ENCODE measurements at regions not wholly inside any gene's neighbourhood (a gene's known extent, or its start where the extent isn't known, plus 50 kb on each side); places are given as distances from the start of the nearest gene placed in this dataset.
"Not testable (repeated sequence)": the region's sequence is repeated elsewhere in the genome, so short reads cannot be mapped to it uniquely, and the experiment has no call there.

DNA sequence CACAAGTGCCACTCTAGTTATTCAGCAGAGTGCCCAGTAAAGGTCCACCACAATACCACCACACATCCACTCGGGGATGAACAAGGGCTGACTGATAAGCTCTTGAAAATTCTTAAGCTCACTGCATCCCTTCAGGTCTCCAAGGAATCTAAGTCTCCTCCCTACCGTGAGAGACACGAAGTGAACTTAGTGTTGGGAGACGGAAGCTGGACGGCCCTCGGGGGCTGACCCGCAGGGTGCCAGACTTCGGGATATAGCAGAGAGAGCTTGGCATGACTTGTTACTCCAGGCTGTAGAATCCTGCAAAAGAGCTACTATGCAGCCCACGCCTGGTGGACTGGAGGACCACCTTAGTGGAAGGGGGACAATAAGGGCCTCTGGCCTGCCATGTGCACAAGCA is 75.1 kb downstream of the LYZL1 start:
- FAIRE-seq, result not testable (repeated sequence)

DNA sequence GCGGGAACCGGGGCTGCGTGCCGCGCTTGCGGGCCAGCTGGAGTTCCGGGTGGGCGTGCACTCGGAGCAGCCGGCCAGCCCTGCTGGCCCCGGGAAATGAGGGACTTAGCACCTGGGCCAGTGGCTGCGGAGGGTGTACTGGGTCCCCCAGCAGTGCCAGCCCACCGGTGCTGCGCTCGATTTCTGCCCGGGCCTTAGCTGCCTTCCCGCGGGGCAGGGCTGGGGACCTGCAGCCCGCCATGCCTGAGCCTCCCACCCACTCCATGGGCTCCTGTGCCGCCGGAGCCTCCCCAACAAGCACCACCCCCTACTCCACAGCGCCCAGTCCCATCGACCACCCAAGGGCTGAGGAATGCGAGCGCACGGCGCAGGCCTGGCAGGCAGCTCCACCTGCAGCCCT is 77.3 kb downstream of the LYZL1 start:
- not testable (repeated sequence) for FAIRE-seq

DNA sequence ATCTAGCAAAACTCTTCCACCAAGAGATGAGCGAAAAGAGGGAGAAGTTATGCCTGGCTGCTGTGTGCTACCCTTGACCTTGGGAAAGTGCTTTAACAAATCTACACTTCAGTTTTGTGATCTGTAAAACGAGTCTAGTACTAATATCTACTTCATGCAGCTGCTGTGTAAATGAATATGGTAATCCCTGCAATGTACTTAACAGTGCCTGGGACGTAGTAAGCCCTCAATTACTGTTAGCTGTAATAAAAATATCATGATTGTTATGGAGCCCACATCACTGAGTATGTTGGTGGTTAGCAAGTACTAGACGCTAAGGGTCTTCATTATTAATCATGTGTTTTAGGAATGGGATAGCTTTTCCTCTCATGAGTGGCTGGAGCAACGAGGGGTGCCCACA is 80.5 kb downstream of the LYZL1 start:
- FAIRE-seq, result no peak

DNA sequence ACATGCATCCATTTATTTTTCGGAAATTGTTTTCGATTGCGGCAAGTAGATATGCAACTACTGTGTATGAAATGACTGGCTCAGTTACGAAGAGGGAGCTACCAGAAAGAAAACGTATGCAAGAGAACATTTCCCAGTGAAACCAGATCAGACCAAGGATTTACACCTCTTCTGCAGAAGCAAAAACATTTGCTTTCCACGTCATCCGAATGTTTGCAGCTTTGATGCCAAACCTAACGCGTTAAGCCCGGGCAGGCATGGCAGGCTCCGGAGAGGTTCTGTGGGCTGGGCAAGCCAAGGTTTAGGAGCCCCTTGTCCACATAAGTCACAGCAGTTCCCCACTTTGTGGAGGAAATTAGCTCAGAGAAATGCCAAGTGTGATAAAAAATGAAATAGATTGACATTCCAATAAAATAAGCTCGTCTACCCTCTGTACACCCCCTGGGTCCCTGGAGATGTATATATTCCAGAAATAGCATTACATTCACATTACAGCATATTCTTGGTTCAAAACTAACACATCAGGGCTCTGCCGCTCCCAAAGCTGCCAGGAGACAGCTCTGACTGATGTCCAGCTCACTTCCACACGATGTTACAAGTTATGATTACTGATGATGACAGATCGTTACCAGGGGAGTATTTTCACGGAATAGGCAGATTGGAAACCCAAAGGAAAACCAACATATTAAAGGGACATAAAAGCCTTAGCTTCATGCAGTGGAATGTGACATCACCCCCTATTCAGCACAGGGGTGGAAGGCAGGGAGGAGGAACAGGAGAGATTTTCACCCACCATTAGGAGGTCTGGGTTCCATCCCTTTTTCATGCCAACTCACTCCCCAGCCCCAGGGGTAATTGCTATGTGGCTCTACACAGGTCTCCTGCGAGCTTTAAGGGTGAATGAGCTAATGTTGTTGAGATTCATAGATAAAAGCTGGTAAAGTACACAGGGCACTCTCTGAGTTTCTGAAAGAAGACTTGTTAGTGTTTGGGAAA is 81.5 kb downstream of the LYZL1 start:
- FAIRE-seq, result no peak

DNA sequence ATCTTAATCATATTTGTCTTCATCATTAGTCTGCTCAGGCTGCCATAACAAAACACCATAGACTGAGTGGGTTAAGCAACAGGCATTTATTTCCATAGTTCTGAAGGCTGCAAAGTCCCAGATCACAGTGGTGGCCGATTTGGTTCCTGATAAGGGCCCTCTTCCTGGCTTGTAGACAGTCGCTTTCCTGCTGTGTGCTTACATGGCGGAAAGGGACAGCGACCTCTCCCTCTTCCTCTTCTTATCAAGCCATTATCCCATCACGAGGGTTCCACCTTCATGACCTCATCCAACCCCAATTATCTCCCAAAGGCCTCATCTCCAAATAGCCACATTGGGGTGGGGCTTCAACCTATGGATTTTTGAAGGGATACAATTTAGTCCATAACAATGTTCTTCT is 84.0 kb downstream of the LYZL1 start:
- no peak for FAIRE-seq

DNA sequence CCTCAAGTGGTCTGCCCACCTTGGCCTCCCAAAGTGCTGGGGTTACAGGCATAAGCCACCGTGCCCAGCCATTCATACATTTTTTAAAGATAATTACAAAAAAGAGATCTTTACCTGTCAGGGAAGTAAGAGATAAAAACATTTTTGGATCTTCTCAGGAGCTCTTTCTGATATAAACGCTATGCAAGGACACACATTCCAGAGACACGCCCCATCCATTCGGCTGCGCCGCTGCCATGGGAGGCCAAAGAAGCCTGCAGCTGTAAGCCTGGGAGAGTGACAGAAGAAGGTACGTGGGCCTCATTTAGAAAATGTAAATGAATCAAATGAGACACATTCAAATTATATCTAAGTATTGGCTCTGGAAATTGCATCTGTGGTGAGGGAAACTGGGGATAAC is 85.3 kb downstream of the LYZL1 start:
- FAIRE-seq, result no peak

DNA sequence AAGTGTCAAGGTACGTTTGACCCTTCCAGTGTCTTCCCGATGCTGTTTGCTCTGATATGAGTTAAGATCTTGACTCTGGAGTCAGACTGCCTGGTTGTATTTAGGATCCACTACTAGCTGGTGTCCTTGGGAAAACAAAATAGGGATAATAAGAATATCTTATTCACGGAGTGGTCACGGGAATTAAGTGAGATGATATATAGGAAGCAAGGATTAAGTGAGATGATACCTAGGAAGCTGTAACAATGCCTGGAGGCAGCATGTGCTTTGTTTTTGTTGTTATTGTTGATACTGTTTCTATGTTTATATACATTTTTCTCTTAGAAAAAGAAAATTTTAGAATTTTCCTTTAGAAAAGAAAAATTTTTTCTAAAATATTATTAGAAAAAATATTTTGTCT is 87.0 kb downstream of the LYZL1 start:
- FAIRE-seq, result no peak

DNA sequence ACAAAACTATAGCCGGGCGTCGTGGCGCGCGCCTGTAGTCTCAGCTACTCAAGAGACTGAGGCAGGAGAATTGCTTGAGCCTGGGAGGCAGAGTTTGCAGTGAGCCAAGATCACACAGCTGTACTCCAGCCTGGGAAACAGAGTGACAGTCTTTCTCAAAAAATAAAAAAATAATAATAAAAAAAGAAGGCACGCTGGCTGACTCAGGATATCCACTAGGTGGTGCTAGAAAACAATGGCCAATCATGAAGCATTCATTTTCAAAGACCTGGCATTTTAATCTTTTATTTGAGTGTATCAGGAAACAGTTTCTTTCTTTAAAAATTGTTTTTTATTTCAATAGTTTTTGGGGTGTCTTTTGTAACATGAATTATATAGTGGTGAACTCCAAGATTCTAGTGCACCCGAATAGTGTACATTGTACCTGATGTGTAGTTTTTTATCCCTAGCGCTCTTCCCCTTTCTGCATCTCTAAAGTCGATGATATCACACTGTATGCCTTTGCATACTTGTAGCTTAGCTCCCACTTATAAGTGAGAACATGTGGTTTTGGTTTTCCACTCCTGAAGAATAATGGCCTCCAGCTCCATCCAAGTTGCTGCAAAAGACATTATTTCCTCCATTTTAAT is 88.6 kb downstream of the LYZL1 start:
- peak; percentile 80 for FAIRE-seq

DNA sequence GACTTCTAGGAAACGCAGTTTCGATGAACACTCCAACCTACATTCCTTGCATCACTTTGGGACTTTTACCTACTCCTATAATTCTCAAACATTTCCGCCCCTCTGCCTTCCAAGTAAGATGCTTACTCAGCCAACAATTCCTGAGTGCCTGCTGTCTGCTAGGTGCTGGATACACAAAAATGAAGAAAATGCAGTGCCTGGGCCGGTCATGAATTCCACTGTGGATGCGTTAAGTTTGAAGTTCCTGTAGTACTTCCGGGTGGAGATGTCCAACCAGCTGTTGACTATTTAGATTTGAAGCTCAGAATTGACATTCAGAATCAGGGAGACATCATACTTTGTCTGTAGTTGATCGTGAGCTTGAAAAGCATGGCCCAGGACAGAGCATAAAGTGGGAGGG is 89.2 kb downstream of the LYZL1 start:
- no peak for FAIRE-seq

- no peak for FAIRE-seq
Measured at GRCh38 chr10:29379208-29379607, 90.3 kb downstream of the LYZL1 start.

GRCh38 chr10:29379777-29380598 is 91.1 kb downstream of the LYZL1 start:
- not testable (repeated sequence) for FAIRE-seq

GRCh38 chr10:29380599-29381511 is 92.0 kb downstream of the LYZL1 start:
- peak; percentile 97 for FAIRE-seq

- peak; percentile 97 for FAIRE-seq
Measured at GRCh38 chr10:29386342-29386999, 97.6 kb downstream of the LYZL1 start.

- FAIRE-seq, result no peak
Measured at GRCh38 chr10:29387269-29387668, 98.4 kb downstream of the LYZL1 start.

DNA sequence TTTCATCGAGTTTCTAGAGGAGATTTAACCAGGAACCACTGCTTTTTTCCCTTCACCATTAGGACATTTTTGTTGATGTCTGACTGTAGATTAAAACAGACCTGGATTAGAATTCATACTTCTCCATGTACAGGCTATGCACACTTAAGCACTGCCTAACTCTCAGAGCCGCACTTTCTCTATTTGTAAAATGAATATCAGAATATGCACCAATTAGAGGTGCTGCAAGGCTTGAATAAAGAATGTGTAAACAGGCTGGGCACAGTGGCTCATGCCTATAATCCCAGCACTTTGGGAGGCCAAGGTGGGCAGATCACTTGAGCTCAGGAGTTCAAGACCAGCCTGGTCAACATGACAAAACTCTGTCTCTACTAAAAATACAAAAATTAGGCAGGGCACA is 99.2 kb downstream of the LYZL1 start:
- FAIRE-seq, result not testable (repeated sequence)

DNA sequence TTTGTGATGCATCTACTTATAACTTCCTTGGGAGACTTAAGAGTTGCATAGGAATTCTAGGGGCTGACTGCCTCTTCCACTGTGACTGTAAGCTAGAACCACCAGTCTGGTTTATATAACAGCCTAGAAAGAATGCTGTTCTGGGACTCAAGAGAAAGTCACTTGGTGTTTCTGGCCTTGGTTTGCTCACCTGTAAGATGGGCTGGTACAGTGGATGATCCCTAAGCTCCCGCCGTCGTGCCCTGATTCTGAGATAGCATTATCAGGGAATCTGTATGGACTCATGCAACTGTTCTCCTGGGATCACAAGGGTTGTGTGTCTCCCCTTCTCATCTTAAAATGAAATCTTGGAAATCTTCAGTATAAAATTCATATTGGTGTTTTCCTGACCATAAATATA is 100.6 kb downstream of the LYZL1 start:
- FAIRE-seq, result no peak

DNA sequence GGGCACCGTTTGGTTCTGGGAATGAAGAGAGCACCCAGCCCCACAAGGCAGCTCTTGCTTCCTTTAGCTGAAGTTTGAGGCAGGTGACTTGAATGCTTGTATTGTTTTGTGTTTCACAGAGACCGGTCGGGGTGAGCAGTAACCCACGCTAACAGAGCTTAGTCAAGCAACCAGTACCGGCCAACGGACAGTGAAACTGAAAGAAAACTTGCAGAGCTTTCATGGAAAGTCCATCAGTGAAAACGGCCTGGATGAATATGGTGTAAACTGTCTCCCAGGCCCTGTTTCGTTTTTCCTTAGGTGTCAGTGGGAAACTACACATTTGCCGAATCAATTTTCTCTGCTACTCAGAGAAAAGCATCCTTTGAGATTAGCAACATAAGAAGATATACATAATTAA is 101.1 kb downstream of the LYZL1 start:
- no peak for FAIRE-seq

DNA sequence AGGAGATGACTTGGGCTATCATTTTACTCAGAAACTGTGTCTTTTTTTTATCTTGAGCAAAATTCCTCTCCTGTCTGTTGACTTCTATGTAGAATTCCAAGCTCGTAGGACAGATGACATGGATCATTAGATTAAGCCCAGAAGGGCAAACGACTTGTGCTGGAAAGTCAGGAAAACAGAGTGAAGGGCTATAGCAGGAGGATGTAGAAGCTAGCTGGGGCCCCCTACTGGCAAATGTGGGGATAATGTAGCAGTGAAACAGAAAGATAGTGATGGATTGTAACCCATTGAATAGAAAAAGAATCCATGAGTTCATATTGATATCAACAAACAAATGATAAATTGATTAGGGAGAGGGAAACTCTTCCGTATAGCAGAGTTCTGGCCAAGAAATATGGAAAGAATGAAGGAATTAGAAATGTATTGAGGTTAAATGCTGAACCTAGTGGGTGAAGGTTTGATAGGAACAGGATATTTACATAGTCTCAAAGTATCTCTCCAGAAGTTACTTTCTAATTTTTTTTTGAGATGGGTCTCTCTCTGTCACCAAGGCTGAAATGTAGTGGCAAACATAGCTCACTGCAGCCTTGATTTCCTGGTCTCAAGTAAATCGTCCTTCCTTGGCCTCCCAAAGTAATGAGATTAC is 103.6 kb downstream of the LYZL1 start:
- FAIRE-seq, result peak; percentile 17

GRCh38 chr10:29394321-29394932 is 105.6 kb downstream of the LYZL1 start:
- no peak for FAIRE-seq

- FAIRE-seq, result no peak
Measured at GRCh38 chr10:29395409-29395808, 106.5 kb downstream of the LYZL1 start.

GRCh38 chr10:29397221-29397620 is 108.4 kb downstream of the LYZL1 start:
- FAIRE-seq, result no peak

All from islet of Langerhans (tissue), 1 donor.